ENCODE measurements at regions not wholly inside any gene's neighbourhood (a gene's known extent, or its start where the extent isn't known, plus 50 kb on each side); places are given as distances from the start of the nearest gene placed in this dataset.

- no peak overlapping the region for H3K9ac ChIP-seq (ENCODE audit: extremely low read depth, insufficient read length, low read length)
- H2BK15ac ChIP-seq (ENCODE audit: low read depth, low read length): no peak overlapping the region
- H3K79me2 ChIP-seq (ENCODE audit: insufficient read depth, low read length): no peaks in the 10 kb centered on the region
- H3K4me3 Mint-ChIP-seq: no peak overlapping the region
- no peak for TF ChIP-seq CTCF (conservative IDR thresholded peaks at IDR 0.05)
- H3K14ac ChIP-seq (ENCODE audit: insufficient read depth, low read length): no peak overlapping the region
- peaks cover 4% of the 10 kb centered on the region; the same call in 1 of the 2 replicates for H3K27me3 Mint-ChIP-seq (ENCODE audit: low read depth)
- no peak overlapping the region for H2AFZ ChIP-seq (ENCODE audit: low read length)
- H3K4ac ChIP-seq (ENCODE audit: low read depth, low read length): no peak overlapping the region
- H3K23me2 ChIP-seq (ENCODE audit: insufficient read length, low read depth, low read length, poor library complexity, severe bottlenecking): no peaks in the 10 kb centered on the region
- no peak overlapping the region for H4K5ac ChIP-seq (ENCODE audit: insufficient read length, low read depth, low read length)
- peaks cover 4% of the 10 kb centered on the region; the same call in 1 of the 2 replicates for H3K4me1 ChIP-seq (ENCODE audit: insufficient read depth, low read length)
- H2BK20ac ChIP-seq (ENCODE audit: low read depth, low read length, poor library complexity, severe bottlenecking): no peak overlapping the region
- no peak overlapping the region for H2AK5ac ChIP-seq (ENCODE audit: insufficient read length, low read length)
- H2BK120ac ChIP-seq (ENCODE audit: low read depth, low read length, poor library complexity, severe bottlenecking): no peak overlapping the region
- H3K27ac Mint-ChIP-seq: no peak overlapping the region
- DNase-seq: no peak
- no peak overlapping the region for H2BK12ac ChIP-seq (ENCODE audit: insufficient read length, low read depth, low read length)
- H3K36me3 Mint-ChIP-seq (ENCODE audit: insufficient read depth in 1 of 3, low read depth in 3 of 3): peaks cover 0 to under 1% (median 0%) of the 10 kb centered on the region in 3 experiments; a peak in 1 of 7 replicates
- no peaks in the 10 kb centered on the region for H3K79me1 ChIP-seq (ENCODE audit: insufficient read depth, low read depth, low read length, poor library complexity, severe bottlenecking)
- no peak overlapping the region for H4K8ac ChIP-seq (replicated peaks; ENCODE audit: insufficient read length, low read depth, low read length)
- H4K20me1 ChIP-seq (ENCODE audit: control insufficient read depth, insufficient read depth, insufficient read length): no peaks in the 10 kb centered on the region
- no peak overlapping the region for H2BK5ac ChIP-seq (ENCODE audit: insufficient read length, low read length)
- H3K18ac ChIP-seq (ENCODE audit: insufficient read length, low read depth, low read length): no peak overlapping the region
- no peaks in the 10 kb centered on the region; a peak in 2 of 5 replicates for H3K9me3 Mint-ChIP-seq
- H3K4me1 Mint-ChIP-seq: peaks cover 5 to 6% of the 10 kb centered on the region in 2 experiments; a peak in 3 of 4 replicates
- no peaks in the 10 kb centered on the region for H3K27me3 ChIP-seq (ENCODE audit: insufficient read depth, low read length)
- no peak overlapping the region for H3T11ph ChIP-seq (ENCODE audit: low read length)
- H3K9me3 ChIP-seq (ENCODE audit: control insufficient read depth, low read depth, low read length): no peaks in the 10 kb centered on the region
- H3K27ac ChIP-seq (ENCODE audit: insufficient read length, low read depth, low read length): no peak overlapping the region
- no peak overlapping the region for H3K4me2 ChIP-seq (ENCODE audit: insufficient read depth, insufficient read length, low read length)
- H3K23ac ChIP-seq (ENCODE audit: insufficient read length, low read depth, low read length): no peak overlapping the region
- H4K91ac ChIP-seq (ENCODE audit: insufficient read length, low read depth, low read length): no peak overlapping the region
- no peak overlapping the region for H3K56ac ChIP-seq (ENCODE audit: insufficient read length, low read depth, low read length)
Measured at GRCh38 chr6:99711302-99711701, 104.7 kb downstream of the PRDM13 start.

All from H9 (cell line).